Limb (tissue), 2 donors: ENCODE measurements at regions not wholly inside any gene's neighbourhood (a gene's known extent, or its start where the extent isn't known, plus 50 kb on each side); places are given as distances from the start of the nearest gene placed in this dataset.

Source experiments
- DNase-seq, 2 donors: peaks; one replicate each; pipeline ENCODE4 v3.0.0-alpha.2; 2016; ENCODE audit errors: extremely low spot score in 2 of 2

GRCh38 chr14:97251491-97252155, 454.4 kb downstream of the VRK1 start:
- no peak for DNase-seq

GRCh38 chr14:97253756-97254155, 456.6 kb downstream of the VRK1 start:
- no peak for DNase-seq

- no peak for DNase-seq
Measured at GRCh38 chr14:97262336-97262735, 465.2 kb downstream of the VRK1 start.

- no peak for DNase-seq
Measured at GRCh38 chr14:97264516-97265230, 467.5 kb downstream of the VRK1 start.

- DNase-seq, result no peak
Measured at GRCh38 chr14:97266653-97267052, 469.5 kb downstream of the VRK1 start.

- no peak for DNase-seq
Measured at GRCh38 chr14:97267509-97267908, 470.3 kb downstream of the VRK1 start.

GRCh38 chr14:97268097-97268496, 470.9 kb downstream of the VRK1 start:
- DNase-seq, result no peak

GRCh38 chr14:97270308-97270707, 473.1 kb downstream of the VRK1 start:
- DNase-seq, result no peak

GRCh38 chr14:97271451-97271960, 474.3 kb downstream of the VRK1 start:
- DNase-seq, result no peak

- DNase-seq, result no peak
Measured at GRCh38 chr14:97273540-97273939, 476.4 kb downstream of the VRK1 start.

GRCh38 chr14:97274626-97275025, 477.4 kb downstream of the VRK1 start:
- DNase-seq, result no peak

- DNase-seq, result no peak
Measured at GRCh38 chr14:97275276-97275675, 478.1 kb downstream of the VRK1 start.

GRCh38 chr14:97276573-97276972, 479.4 kb downstream of the VRK1 start:
- no peak for DNase-seq

GRCh38 chr14:97277711-97278110, 480.5 kb downstream of the VRK1 start:
- no peak for DNase-seq

- DNase-seq, result no peak
Measured at GRCh38 chr14:97280526-97280925, 483.3 kb downstream of the VRK1 start.

- DNase-seq, result no peak
Measured at GRCh38 chr14:97281741-97282140, 484.6 kb downstream of the VRK1 start.

- DNase-seq, result no peak
Measured at GRCh38 chr14:97282210-97283004, 485.2 kb downstream of the VRK1 start.

GRCh38 chr14:97283005-97283403, 485.8 kb downstream of the VRK1 start:
- no peak for DNase-seq

- DNase-seq, result no peak
Measured at GRCh38 chr14:97283426-97283825, 486.2 kb downstream of the VRK1 start.

GRCh38 chr14:97283841-97284240, 486.7 kb downstream of the VRK1 start:
- no peak for DNase-seq

- DNase-seq, result no peak
Measured at GRCh38 chr14:97287956-97288355, 490.8 kb downstream of the VRK1 start.

- DNase-seq, result no peak
Measured at GRCh38 chr14:97290065-97290464, 492.9 kb downstream of the VRK1 start.
